NCI-H526 treated with DMSO at 0.1 percent for 48 hours (cell line): ENCODE measurements at regions not wholly inside any gene's neighbourhood (a gene's known extent, or its start where the extent isn't known, plus 50 kb on each side); places are given as distances from the start of the nearest gene placed in this dataset.

Source experiments
- DNase-seq: peaks from one replicate; lab custom pipeline; 2025; lab: John Stamatoyannopoulos, UW

DNA sequence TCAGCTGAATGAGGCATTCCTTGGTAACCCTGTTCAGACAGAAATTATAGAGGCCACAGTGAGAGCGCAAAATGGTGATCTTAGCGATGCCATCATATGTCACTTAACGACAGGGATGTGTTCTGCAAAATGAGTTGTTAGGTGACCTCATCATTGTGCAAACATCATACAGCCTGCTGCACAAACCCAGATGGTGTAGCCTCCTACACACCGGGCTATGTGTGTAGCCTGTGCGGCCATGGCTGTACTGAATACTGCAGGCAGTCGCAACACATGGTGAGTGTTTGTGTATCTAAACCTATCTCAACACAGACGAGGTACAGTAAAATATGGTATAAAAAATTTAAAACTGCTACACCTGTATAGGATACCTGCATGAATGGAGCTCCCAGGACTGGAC is 234.1 kb upstream of the PMEPA1 start:
- no peak for DNase-seq

DNA sequence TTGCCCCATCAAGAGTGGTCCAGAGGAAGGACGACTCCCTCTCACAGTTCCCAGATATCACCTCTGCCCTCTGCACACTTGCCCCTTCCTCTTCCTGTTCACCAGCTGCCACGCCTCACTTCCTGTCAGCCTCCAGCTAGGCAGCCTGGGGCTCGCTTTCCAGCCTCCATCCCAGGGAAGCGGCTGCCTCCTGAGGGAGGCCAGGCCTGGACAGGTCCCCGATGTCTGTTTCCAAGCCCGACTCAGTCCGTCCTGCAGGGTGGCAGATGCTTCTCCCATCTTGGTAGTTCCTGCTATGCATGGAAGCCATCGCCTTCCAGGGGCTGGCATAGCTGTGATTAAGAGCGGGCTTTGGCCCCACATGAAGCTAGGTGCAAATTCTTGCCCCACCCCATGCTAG is 233.5 kb upstream of the PMEPA1 start:
- no peak for DNase-seq

DNA sequence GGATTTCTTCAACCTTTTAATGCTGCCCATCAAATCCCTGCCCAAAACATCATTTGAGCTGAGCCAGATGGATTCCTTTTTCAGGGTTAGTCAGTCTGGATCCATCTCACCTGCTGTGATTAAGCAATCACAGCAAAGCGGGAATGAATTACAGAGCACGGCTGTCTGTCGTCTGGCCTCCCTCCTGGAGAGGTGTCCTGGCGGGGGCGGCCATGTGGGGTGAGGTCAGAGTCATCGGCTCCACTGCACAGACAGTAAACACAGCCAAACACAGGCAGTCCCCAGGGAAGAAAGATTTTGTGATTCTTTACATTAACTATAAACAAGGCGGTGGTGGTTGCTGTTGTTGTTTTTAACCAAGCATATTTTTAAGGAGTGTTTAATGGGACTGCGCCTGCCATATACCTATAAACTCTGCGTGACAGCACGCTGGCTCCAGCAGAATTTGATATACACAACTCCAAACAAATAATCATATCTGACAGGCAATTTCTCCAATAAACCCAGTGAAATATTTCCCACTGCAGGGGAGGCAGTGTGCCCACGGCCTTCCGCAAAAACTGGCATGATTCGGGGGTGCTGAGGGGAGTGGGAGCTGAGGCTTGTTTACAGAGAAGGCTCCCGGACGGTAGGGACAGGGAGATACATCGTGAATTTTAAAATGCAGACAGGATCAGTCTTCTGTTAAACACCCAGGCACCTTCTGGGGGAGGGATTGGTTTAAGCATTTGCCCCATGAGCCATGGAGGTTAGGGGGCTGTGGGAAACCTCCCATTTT is 232.0 kb upstream of the PMEPA1 start:
- no peak for DNase-seq

DNA sequence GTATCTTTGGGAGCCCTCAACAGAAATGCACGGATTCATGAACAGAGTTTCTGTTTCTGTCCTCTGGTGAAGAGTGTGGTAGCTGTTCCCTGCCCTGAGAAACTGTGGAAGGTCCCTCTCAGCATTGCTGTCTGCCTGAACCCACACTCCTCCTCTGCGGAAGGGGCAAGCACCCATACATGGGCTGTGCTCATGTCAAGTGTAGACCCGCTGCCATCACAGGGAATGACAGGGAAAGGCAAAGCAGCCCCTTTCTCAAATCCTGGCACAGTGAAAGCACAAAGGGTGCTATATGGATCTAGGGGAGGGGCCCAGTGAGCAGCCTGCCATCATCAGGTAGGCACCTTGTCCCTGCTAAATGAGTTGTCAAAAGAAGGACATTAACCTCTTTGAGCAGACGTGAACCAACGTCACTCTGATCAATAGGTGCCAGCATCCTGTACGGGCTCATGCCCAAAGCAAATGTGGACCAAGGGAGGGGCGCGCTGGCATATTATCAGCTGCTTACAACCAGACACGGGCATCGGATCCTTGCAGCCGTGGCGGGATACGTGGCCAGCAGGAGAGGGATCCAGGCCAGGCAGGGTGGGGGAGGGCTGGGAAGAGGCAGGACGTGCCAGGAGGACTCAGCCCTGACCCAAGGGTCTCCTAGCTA is 231.2 kb upstream of the PMEPA1 start:
- no peak for DNase-seq

DNA sequence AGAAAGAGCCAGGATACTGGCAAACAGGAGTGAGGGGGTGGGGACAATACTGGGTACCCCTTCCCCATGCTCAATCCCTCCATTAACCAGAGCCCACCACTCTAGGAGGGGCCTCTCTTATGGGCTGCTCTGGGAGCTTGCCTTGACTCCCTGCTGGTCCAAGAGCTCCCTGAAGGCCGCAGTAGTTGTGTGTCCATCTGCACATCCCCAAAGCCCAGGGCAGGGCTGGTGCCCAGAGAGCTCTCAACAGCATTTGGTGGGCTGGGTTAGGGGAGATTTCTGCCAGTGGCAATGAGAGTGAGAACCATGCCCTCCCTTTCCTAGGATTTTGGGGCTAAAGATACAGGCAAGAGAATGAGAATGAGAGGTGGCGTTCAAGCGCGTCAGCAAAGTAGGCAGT is 230.6 kb upstream of the PMEPA1 start:
- DNase-seq = no peak

DNA sequence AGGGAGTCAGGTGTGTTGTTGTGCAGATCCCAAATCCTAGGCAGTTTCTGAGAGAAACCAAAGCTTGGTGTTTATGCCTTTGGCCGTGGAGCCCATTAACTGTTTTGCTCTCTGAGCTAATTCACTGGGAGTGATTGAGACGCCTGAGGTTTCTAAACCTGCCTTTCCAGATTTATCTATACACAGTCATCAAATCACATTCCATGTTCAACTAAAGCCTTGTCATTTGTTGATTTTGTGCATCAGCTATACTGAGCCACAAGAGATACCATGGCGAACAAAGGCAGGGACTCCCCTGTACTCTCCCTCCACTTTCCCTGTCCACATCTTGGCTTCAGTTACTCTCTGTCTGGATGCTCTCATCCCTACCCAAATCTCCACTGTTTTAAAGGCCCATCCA is 229.7 kb upstream of the PMEPA1 start:
- no peak for DNase-seq

DNA sequence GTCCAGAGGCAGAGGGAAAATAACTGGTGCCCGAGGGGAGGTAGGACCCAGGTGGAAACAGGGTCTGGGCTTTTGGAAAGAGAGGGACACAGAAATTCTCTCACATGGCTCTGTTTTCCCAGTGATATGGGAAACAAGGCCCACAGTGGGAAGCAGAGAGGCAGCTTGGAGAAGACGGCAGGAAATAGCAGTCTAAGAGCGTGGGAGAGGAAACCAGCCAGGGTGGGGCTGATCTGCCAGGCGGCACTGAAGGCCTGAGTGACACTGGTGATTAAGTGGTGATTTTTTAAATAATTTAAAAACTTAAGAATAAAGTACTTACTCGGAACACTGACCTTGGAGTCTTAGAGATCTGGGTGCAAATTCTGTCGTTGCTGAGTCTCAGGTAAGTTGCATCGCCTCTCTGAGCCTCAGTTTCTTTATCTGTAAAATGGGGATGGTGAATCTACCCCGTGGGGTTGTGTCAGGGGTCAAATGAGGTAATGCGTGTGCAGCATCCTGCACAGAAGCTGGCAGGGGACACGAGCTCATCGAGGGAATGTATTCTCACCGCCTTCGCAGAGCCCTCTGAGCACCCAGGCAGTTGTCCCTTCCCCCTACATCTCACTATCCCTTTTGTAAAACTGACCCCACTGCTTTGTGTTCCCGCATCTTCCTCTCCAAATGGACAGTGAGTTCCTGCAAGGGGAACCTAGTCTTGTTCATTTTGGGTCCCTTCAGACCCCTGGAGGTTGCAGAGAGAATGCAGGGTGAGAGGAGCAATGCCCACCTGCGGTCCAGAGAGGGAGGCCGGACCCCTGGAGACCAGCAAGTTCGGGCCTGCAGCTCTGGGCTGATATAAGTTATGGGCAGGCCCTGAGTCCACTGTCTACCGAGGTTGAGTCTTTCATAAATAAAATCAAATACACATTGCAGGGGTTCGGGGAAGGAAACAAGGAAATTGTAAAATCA is 228.6 kb upstream of the PMEPA1 start:
- DNase-seq = no peak

GRCh38 chr20:57936636-57937385 is 227.0 kb upstream of the PMEPA1 start:
- no peak for DNase-seq

GRCh38 chr20:57934913-57935312 is 225.1 kb upstream of the PMEPA1 start:
- no peak for DNase-seq

DNA sequence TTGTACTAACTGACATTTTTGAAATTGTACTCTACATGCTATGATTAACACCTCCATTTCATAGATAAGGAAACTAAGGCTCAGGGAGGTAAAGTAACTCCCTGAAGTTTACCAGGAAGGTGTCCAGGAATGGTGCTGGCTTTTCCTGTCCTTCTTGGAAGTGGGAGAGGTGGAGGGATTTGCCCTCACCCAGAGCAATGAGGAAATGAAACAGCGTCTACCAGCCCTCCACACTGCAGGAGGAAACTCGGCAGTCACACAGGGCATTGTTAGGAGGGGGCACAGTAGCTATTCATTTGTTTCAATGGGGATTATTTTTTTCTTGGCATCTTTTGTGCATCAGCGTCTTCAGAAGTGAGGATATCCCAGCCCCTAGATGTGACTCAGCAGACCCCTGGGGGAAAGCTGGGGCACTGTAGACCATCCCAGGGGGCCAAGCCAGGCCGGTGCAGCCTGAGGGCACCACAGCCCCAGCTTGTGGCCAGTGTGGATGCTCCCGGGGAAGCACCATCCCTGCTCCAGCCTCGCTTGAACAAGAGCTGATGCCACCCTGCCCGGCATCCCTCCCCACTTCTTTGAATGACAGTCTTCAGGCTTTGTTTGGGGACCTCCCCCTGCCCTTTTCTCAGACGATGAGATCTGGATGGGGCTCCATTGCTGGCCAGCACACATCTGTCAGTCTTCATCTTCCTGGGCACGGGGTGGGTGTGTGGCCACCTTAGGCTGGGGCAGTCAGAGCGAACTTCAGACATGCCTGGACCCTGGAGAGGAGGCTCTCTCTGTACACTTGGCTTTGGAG is 224.4 kb upstream of the PMEPA1 start:
- DNase-seq = no peak

DNA sequence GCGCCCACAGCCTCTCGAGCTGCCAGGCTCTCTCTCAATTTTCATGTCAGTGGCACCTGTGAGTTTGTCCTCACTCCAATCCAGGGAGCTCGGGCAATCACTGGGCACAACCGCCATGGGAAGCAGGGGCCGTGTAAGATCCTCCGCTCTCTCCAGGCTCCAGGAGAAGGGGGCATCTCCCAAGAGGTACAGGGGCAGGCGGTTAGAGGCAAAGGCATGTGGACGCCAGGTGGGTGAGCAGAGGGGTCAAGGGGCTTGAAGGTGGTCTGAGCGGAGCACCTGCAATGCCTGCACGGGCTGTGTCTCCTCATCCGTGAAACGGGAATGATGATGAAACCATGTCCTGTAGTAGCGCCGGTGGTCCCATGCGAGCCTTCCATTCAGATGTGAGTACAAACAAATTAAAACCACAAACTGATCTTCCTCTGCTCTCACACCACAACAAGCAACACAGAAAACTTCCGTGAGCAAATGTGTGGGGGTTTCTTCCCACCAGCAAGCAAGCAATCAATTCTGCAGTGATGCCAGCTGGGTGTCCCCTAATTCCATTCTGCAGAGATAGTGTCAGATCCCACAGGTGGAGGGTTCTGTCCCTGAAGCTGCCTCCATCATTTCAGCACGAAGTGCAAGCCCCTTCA is 222.5 kb upstream of the PMEPA1 start:
- no peak for DNase-seq

DNA sequence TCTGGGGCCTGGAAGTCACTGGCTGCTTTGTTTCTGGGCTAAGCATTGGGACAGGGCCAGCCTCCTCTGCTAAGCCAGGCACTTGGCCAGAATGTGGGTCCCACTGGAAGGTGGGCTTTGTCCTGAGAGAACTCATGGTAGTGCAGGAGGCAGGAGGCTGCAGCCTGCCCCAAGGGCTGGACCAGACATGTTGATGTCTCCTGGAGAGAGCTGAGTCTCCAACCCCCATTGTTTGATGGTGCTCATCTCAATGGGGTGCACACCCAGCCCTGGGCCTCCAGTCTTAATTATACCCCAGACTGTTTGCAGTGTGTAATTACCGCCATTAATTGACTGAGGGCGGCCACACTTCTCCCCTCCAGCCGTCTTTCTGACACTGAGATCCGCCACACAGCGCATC is 220.5 kb upstream of the PMEPA1 start:
- DNase-seq = no peak

- DNase-seq = no peak
Observed at GRCh38 chr20:57928181-57928967, 218.6 kb upstream of the PMEPA1 start.

DNA sequence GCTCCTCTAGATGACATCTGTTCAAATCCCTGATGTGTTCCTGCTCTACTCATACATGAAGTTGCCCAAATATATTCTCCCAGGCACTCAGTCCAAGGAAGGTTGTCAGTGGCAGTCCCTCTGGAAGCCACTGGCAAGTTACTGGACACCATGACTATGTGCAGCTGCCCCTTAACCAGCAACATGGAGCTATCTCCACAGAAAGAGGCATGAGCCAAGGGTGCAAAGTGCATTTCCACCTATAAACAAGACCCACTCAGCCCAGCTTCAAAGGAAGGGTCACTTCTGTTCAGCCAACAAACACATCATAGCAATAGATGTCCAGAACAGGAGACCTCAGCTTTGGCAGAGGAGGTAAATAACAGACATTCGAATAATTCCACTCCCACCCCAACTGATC is 217.6 kb upstream of the PMEPA1 start:
- no peak for DNase-seq

DNA sequence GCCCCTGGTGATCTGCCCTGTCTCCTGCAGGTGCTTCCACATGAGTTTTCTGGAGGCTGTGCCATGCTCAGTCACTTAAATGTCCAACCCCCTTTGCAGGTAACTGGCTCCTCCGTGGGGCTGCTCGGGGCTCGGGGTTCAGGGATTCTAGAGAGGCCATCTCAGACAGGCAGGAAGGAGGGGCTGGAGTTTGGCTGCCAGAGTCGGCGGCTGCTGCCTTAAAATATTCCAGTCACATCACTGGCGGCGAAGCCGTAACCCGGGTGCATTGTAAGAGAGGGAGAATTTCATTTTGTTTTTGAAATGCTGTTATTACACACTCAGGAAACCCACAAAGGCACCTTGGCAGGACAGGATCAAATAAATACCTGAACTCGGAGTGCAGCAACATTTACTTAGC is 212.9 kb upstream of the PMEPA1 start:
- peak; percentile 65 for DNase-seq

DNA sequence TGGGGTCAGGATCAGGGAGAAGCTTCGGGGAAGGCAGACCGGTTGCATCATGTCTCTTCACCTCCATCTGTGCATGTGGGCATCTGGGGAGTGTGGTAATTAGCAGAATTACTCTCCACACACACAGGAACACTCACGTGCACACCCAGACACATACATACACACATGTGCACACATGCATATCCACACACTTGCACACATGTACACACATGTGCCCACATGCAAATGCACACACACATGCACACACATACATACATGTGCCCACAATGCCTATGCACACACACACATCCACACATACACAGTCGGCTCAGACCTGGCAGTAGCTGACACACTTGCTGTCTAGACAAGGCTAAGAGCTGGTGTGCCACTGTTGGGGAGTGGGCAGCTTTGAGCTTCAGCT is 212.3 kb upstream of the PMEPA1 start:
- DNase-seq = no peak

DNA sequence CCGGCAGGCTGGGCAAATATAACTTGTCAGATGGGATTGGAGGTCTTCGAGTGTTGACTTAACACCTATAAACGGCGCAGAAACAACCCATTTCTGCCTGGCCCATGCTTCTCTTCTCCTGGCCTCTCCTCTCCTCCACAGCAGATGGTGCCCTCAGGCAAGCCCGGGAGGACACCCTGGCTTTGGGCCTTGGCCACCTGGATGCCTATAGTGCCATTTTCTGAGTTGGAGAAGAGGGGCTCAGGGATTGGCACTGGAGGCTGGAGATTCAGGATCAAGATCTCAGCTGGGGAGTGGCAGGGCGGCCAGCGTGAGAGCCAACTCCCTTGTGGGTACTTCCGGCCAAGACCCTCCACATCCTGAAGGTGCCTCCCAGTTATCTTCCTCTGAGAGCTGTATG is 211.9 kb upstream of the PMEPA1 start:
- DNase-seq = no peak

GRCh38 chr20:57920971-57921370 is 211.2 kb upstream of the PMEPA1 start:
- no peak for DNase-seq

GRCh38 chr20:57919049-57919448 is 209.2 kb upstream of the PMEPA1 start:
- DNase-seq = no peak

DNA sequence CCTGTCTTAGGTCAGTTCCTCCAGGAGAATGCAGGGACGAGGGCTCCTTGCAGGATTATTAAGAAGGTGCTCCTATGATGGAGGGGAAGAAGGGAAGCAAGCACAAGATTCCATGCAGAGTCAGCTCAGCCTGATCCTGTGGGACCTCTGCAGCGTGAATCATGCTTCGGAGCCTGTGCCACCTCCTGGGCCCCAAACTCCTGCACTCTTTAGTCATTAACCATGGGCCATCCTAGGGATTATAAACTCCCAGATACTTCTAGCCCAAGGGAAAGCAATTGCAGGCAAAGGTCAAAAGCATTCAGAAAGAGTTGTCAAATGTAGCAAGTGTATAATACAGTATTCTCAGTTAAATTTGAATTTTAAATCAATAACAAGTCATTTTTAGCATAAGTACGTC is 208.7 kb upstream of the PMEPA1 start:
- DNase-seq = no peak
